ENCODE measurements at regions not wholly inside any gene's neighbourhood (a gene's known extent, or its start where the extent isn't known, plus 50 kb on each side); places are given as distances from the start of the nearest gene placed in this dataset.

DNA sequence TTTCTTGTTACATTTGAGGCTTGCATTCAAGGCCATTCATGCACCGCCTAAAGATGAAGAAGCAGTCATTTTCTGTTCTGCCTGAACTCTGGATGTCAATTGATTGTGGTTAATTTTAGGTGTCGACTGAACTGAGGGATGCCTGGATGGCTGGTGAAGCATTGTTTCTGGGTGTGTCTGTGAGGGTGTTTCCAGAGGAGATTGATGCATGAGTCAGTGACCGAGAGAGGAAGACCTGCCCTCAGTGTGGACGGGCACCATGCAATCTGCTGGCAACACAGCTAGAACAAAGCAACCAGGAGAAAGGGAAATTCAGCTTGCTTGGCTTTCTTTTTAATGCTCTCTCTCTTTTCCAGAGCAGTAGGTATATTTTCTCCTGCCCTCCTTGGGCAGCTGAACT is 164.1 kb upstream of the ECI2 start:
- no peak overlapping the region for H3K27ac ChIP-seq (ENCODE audit: low read length)
- H3K4me1 ChIP-seq (ENCODE audit: control insufficient read depth, insufficient read depth, low read length), result peaks cover 5% of the 10 kb centered on the region
- DNase-seq, result no peak
- H3K36me3 ChIP-seq (ENCODE audit: control insufficient read depth, insufficient read depth, low read length), result no peaks in the 10 kb centered on the region
- 80% methylated on average over 2 of the region's 4 CpGs for WGBS (ENCODE audit: insufficient coverage)
- peaks cover 3% of the 10 kb centered on the region for H3K9me3 ChIP-seq (replicated peaks; ENCODE audit: control insufficient read depth, low read depth, low read length)
- H3K4me3 ChIP-seq (ENCODE audit: low read length), result no peak overlapping the region
- no peaks in the 10 kb centered on the region for H3K27me3 ChIP-seq (ENCODE audit: control insufficient read depth, insufficient read depth, low read length)

DNA sequence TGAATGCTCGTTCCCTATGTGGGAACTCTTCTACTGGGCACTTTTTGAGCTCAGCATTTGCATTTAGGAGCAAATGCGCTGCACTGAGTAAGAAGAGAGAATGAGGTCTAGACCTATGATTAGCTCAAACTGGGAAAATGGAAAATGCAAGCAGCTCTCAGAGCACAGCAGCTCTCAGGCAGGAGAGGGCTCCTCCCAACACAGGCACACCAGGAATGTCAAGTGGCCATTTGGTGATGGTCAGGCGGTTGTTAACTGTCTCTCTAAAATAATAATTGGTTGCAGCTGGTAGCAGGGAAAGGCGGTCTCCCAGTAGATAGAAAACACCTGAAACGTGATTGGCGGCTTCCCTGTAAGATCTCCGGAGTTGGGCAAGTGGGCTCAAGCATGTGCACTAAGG is 162.0 kb upstream of the ECI2 start:
- Histone ChIP-seq H3K9me3 (replicated peaks; ENCODE audit: control insufficient read depth, low read depth, low read length) (peaks cover 3% of the 10 kb centered on the region), H3K36me3 (ENCODE audit: control insufficient read depth, insufficient read depth, low read length) (no peaks in the 10 kb centered on the region), H3K4me3 (ENCODE audit: low read length) (no peak overlapping the region), H3K27me3 (ENCODE audit: control insufficient read depth, insufficient read depth, low read length) (no peaks in the 10 kb centered on the region), H3K4me1 (ENCODE audit: control insufficient read depth, insufficient read depth, low read length) (peaks cover 3% of the 10 kb centered on the region), H3K27ac (ENCODE audit: low read length) (no peak overlapping the region)
- no peak for DNase-seq
- 91% methylated on average over 5 of the region's 7 CpGs for WGBS (ENCODE audit: insufficient coverage)

DNA sequence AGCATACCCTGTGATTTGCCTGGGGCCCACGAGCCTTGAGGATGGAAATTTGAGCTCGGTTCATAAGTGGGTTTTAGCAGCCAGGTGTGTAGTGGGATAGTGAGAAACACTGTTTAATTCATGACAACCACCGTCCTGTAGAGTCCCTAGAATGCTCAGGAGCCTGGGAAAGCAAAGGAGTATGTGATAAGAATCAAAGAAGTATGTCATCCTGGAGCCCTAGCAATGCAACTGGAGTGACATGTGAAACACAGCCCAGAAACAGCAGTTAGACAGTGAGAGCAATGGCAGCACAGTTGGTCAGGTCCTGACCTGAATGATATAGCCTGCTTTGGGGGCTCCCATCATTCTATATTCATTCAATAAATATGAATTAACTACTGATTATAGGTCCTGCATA is 161.2 kb upstream of the ECI2 start:
- H3K27me3 ChIP-seq (ENCODE audit: control insufficient read depth, insufficient read depth, low read length), result no peaks in the 10 kb centered on the region
- H3K36me3 ChIP-seq (ENCODE audit: control insufficient read depth, insufficient read depth, low read length), result no peaks in the 10 kb centered on the region
- DNase-seq, result no peak
- H3K9me3 ChIP-seq (replicated peaks; ENCODE audit: control insufficient read depth, low read depth, low read length), result peaks cover 3% of the 10 kb centered on the region
- WGBS (ENCODE audit: insufficient coverage), result 53% methylated on average over 3 of the region's 3 CpGs
- no peak overlapping the region for H3K4me3 ChIP-seq (ENCODE audit: low read length)
- H3K27ac ChIP-seq (ENCODE audit: low read length), result no peak overlapping the region
- H3K4me1 ChIP-seq (ENCODE audit: control insufficient read depth, insufficient read depth, low read length), result peaks cover under 1% of the 10 kb centered on the region

DNA sequence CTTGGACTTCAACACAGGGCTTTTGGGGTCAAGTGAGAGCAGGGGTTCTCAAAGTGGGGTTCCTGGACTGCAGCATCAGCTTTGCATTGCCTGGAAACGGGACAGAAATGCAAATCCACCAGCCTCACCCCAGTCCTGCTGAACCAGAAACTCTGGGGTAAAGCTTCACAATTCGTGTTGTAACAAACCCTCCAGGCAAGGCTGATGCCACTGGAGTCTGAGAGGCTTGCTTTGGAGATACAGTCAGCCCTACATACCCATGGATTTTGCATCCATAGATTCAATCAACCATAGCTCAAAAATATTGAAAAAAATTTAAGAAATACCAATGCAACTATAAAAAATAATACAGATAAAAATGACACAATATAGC is 160.4 kb upstream of the ECI2 start:
- 67% methylated on average over 1 of the region's 2 CpGs for WGBS (ENCODE audit: insufficient coverage)
- Histone ChIP-seq H3K4me3 (ENCODE audit: low read length) (no peak overlapping the region), H3K27me3 (ENCODE audit: control insufficient read depth, insufficient read depth, low read length) (no peaks in the 10 kb centered on the region), H3K4me1 (ENCODE audit: control insufficient read depth, insufficient read depth, low read length) (no peaks in the 10 kb centered on the region), H3K27ac (ENCODE audit: low read length) (no peak overlapping the region), H3K36me3 (ENCODE audit: control insufficient read depth, insufficient read depth, low read length) (no peaks in the 10 kb centered on the region), H3K9me3 (replicated peaks; ENCODE audit: control insufficient read depth, low read depth, low read length) (peaks cover 3% of the 10 kb centered on the region)
- no peak for DNase-seq

DNA sequence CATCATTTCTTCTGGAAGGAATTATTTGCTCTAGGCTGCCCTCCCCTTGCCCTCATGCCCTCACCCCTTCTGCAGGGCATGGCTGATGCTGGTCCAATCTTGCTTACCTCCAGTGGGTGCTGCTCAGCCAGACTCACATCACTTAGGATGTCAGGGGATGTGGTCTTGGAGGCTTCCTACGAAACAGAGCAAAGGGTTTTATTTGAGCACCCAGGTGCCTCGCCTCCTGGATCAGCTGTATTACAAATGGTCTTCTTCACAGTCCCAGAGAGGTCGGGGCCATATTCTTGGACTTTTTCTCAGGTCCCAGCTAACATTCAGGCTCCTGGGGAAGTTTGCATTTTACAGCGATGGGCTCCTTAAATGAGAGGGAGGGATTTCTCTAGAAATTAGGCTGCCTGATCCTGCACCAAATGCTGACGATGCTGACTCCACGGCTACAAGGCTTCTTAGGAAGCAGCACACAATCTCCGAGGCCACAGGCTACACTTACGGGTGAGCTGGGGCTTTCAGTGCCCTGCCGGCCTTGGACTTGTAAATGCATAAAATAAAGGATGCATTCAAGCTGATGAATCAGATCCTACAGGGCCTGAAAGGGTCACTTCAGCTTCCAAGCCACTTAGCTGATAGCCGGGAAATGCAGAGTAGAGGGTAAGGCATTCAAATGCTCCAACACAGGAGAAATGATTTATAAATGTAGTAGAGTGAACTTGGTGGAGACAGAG is 159.8 kb upstream of the ECI2 start:
- WGBS (ENCODE audit: insufficient coverage), result 80% methylated on average over 8 of the region's 10 CpGs
- Histone ChIP-seq H3K4me1 (ENCODE audit: control insufficient read depth, insufficient read depth, low read length) (no peaks in the 10 kb centered on the region), H3K27me3 (ENCODE audit: control insufficient read depth, insufficient read depth, low read length) (no peaks in the 10 kb centered on the region), H3K4me3 (ENCODE audit: low read length) (no peak overlapping the region), H3K27ac (ENCODE audit: low read length) (no peak overlapping the region), H3K36me3 (ENCODE audit: control insufficient read depth, insufficient read depth, low read length) (no peaks in the 10 kb centered on the region), H3K9me3 (replicated peaks; ENCODE audit: control insufficient read depth, low read depth, low read length) (peaks cover 3% of the 10 kb centered on the region)
- no peak for DNase-seq

DNA sequence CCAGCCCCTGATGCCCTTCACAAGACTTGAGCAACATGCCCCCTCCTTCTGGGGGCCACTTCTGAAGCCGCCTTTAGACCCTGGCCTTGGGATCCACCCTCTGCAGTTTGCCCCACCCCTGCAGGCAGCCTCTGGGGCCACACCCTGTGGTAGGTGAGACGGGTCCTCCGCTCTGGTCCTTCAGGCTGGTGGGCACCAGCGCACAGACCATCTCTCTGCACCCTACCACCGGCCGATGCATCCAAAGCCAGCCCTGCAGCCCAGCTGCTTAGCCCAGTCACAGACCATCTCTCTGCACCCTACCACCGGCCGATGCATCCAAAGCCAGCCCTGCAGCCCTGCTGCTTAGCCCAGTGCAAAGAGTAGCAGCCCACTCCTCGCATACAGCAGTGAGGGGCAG is 159.3 kb upstream of the ECI2 start:
- no peaks in the 10 kb centered on the region for H3K27me3 ChIP-seq (ENCODE audit: control insufficient read depth, insufficient read depth, low read length)
- no peaks in the 10 kb centered on the region for H3K4me1 ChIP-seq (ENCODE audit: control insufficient read depth, insufficient read depth, low read length)
- peaks cover 3% of the 10 kb centered on the region for H3K9me3 ChIP-seq (replicated peaks; ENCODE audit: control insufficient read depth, low read depth, low read length)
- WGBS (ENCODE audit: insufficient coverage), result 93% methylated on average over 6 of the region's 9 CpGs
- H3K4me3 ChIP-seq (ENCODE audit: low read length), result no peak overlapping the region
- H3K36me3 ChIP-seq (ENCODE audit: control insufficient read depth, insufficient read depth, low read length), result no peaks in the 10 kb centered on the region
- no peak overlapping the region for H3K27ac ChIP-seq (ENCODE audit: low read length)
- no peak for DNase-seq

DNA sequence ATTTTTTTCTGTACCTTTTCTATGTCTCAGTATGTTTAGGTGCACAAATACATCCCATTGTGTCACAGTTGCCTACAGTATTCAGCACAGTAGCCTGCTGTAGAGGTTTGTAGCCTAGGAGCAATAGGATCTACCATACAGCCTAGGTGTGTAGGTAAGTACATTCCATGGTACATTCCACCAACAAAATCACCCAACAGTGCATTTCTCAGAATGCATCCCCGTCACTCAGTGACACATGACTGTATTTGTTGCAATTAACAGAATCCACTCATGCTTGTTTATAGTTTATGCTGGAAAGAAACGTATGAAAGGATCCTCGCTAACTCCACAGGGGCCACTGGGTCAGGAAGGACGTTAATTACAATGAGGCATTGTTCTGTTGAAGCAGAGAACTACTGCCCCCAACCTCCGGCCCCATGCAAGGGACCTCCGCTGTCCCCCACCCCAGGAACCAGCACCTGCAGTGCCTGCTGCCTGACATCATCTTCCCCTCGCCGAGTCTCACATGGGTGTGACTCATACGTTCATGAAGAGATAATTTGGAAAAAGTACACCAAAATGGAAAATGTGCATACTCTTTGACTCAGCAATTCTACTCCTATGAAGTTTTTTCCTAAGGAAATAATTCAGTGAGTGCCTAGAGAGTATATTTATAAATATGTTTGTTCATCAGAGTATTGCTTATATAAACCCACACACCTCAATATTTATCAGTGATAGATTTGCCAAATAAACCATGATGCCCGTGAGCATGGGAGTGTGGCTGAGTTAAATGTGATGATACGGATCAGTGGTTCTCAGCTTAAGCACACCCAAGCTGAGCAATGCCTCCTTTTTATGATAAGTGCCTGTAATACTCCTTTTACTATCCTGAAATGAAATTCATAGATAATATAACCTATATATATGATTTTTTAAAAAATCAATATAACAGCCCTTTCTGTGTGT is 156.4 kb upstream of the ECI2 start:
- peaks cover 3% of the 10 kb centered on the region for H3K4me1 ChIP-seq (ENCODE audit: control insufficient read depth, insufficient read depth, low read length)
- no CpG with 5 or more reads among the region's 11 CpGs for WGBS (ENCODE audit: insufficient coverage)
- H3K4me3 ChIP-seq (ENCODE audit: low read length), result no peak overlapping the region
- H3K27ac ChIP-seq (ENCODE audit: low read length), result no peak overlapping the region
- peak; percentile 47 for DNase-seq
- H3K27me3 ChIP-seq (ENCODE audit: control insufficient read depth, insufficient read depth, low read length), result no peaks in the 10 kb centered on the region
- H3K36me3 ChIP-seq (ENCODE audit: control insufficient read depth, insufficient read depth, low read length), result no peaks in the 10 kb centered on the region
- no peaks in the 10 kb centered on the region for H3K9me3 ChIP-seq (replicated peaks; ENCODE audit: control insufficient read depth, low read depth, low read length)

DNA sequence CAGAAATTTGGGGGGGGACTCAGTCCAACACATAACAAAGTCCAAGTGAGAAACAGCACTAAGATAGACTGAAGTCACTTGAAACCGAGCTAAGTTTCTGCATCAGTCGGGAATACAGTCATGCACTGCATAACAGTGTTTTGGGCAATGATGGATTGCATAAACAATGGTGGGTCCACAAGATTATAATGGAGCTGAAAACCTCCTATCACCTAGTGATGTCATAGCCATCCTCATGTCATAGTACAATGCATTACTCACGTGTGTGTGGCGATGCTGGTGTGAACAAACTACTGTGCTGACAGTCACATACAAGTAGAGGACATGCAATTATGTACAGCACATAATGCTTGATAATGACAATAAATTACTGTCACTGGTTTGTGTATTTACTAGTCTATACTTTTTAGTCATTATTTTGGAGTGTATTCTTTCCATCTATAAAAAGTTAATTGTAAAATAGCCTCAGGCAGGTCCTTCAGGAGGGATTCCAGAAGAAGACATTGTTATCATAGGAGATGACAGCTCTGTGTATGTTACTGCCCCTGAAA is 154.5 kb upstream of the ECI2 start:
- DNase-seq, result no peak
- Histone ChIP-seq H3K9me3 (replicated peaks; ENCODE audit: control insufficient read depth, low read depth, low read length) (no peaks in the 10 kb centered on the region), H3K27me3 (ENCODE audit: control insufficient read depth, insufficient read depth, low read length) (no peaks in the 10 kb centered on the region), H3K36me3 (ENCODE audit: control insufficient read depth, insufficient read depth, low read length) (no peaks in the 10 kb centered on the region), H3K27ac (ENCODE audit: low read length) (no peak overlapping the region), H3K4me1 (ENCODE audit: control insufficient read depth, insufficient read depth, low read length) (peaks cover 3% of the 10 kb centered on the region), H3K4me3 (ENCODE audit: low read length) (no peak overlapping the region)
- no CpG with 5 or more reads among the region's 4 CpGs for WGBS (ENCODE audit: insufficient coverage)

DNA sequence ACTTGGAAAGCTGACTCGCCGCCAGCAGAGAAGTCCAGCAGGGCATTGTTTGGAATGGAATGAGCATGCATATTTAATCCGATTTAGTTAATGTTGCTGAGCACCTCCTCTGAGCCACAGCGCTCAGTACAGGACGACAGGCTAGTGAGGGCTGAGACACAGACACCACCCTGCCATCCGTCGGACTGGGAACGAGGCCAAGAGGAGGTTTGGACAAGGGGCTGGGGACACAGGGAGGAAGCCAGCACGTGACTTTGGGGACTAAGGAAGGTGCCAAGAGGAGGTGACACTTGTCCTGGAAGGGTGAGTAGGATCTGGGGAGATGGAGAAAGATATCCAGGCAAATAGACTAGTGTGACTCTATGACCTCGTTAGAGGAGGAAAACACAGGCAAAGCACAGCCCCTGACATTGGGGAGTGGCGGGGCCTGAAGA is 152.5 kb upstream of the ECI2 start:
- H3K4me1 ChIP-seq (ENCODE audit: control insufficient read depth, insufficient read depth, low read length), result peaks cover 3% of the 10 kb centered on the region
- peak; percentile 20 for DNase-seq
- WGBS (ENCODE audit: insufficient coverage), result 30% methylated on average over 9 of the region's 11 CpGs
- no peaks in the 10 kb centered on the region for H3K36me3 ChIP-seq (ENCODE audit: control insufficient read depth, insufficient read depth, low read length)
- no peak overlapping the region for H3K4me3 ChIP-seq (ENCODE audit: low read length)
- no peaks in the 10 kb centered on the region for H3K27me3 ChIP-seq (ENCODE audit: control insufficient read depth, insufficient read depth, low read length)
- no peaks in the 10 kb centered on the region for H3K9me3 ChIP-seq (replicated peaks; ENCODE audit: control insufficient read depth, low read depth, low read length)
- H3K27ac ChIP-seq (ENCODE audit: low read length), result no peak overlapping the region

DNA sequence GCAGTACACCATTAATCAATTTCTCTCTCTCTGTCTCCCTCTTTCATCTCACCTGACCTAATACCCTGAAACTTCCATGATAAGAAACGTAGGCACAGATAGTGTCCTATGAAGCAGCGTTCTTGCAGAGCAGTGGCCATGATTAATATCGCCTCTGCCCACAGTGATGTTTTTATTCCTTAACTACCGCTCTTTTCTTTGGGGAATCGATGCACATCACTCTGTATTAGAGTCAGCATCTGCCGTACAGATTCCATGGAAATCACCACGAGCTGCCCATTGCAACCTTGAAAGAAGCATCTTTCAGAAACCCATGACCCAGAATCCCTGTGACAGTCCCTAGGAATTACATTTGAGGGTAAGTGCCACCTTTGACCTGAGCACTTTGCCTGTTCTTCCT is 152.0 kb upstream of the ECI2 start:
- Histone ChIP-seq H3K27me3 (ENCODE audit: control insufficient read depth, insufficient read depth, low read length) (peaks cover 2% of the 10 kb centered on the region), H3K27ac (ENCODE audit: low read length) (no peak overlapping the region), H3K4me3 (ENCODE audit: low read length) (no peak overlapping the region), H3K36me3 (ENCODE audit: control insufficient read depth, insufficient read depth, low read length) (no peaks in the 10 kb centered on the region), H3K4me1 (ENCODE audit: control insufficient read depth, insufficient read depth, low read length) (peaks cover 3% of the 10 kb centered on the region), H3K9me3 (replicated peaks; ENCODE audit: control insufficient read depth, low read depth, low read length) (no peaks in the 10 kb centered on the region)
- no peak for DNase-seq
- 64% methylated on average over 7 of the region's 7 CpGs for WGBS (ENCODE audit: insufficient coverage)
